Lower lobe of right lung (tissue), 2 donors: ENCODE measurements at regions not wholly inside any gene's neighbourhood (a gene's known extent, or its start where the extent isn't known, plus 50 kb on each side); places are given as distances from the start of the nearest gene placed in this dataset.

Experiments used
- ATAC-seq, 2 donors: fragments of 200-7000 bp; cut with Tn5 transposase; one replicate each; pipeline ENCODE4 v1.9.1; 2020 to 2022; ENCODE audit warnings: mild to moderate bottlenecking in 2 of 2, moderate library complexity in 2 of 2
- DNase-seq: peaks from one replicate; pipeline ENCODE4 v3.0.0-alpha.2; 2020
- H3K27ac ChIP-seq: fragments of 200-600 bp; one replicate; pipeline ENCODE4 v1.8.0; 2022
- H3K27me3 ChIP-seq: fragments of 200-600 bp; one replicate; pipeline ENCODE4 v1.8.0; 2022; ENCODE audit warnings: low read depth
- H3K36me3 ChIP-seq: fragments of 200-600 bp; one replicate; pipeline ENCODE4 v1.8.0; 2022; ENCODE audit warnings: mild to moderate bottlenecking
- H3K4me1 ChIP-seq: fragments of 200-600 bp; one replicate; pipeline ENCODE4 v1.8.0; 2022
- H3K4me3 ChIP-seq: fragments of 200-600 bp; one replicate; pipeline ENCODE4 v1.8.0; 2022; ENCODE audit warnings: mild to moderate bottlenecking
- H3K9me3 ChIP-seq: fragments of 200-600 bp; one replicate; pipeline ENCODE4 v1.8.0; 2022
- intact Hi-C: fragments of 100-400 bp; cut with DNase I; formaldehyde crosslinking; loops from one replicate; pipeline ENCODE4 v1.11.0; 2022
- TF ChIP-seq, protein P1 (sequence below): fragments of 200-600 bp; IDR thresholded peaks from one replicate; pipeline ENCODE4 v1.8.0; 2022; ENCODE audit warnings: antibody characterized with exemption, mild to moderate bottlenecking
- donor health status: DM: no; HTN: yes; CAD: no; lungs with severe emphysema.

DNA sequence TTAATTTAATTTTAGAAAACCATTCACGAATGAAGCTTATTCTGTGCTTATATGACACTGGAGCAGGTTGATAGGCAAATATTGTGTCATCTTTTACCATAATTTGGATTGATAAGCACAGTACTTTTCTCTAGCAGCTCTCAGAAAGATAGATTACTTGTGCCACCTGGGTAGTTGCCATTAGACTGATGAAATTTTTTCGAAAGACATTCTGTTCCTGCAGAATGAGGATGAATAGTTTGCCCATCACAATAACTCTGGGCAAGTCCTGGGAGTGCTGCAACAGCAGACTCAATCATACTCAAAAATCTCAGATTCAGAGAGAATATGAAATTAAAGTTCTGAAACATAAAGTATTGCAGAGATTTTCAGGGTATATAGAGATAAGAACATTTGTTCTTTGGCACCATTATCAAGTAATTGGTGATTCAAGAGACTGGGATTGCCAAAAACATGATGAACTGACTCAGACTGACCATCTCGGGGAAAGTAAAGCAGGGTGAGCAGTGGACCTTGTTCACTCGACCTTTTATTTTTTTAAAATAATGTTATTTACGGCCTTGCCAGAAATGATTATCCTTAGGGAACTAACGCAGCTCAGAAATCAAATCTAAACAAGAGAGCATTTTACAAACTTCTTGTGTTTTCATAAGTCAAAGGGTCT is 65.8 kb upstream of the PTCHD4 start:
- H3K9me3 ChIP-seq: no peaks in the 10 kb centered on the region

DNA sequence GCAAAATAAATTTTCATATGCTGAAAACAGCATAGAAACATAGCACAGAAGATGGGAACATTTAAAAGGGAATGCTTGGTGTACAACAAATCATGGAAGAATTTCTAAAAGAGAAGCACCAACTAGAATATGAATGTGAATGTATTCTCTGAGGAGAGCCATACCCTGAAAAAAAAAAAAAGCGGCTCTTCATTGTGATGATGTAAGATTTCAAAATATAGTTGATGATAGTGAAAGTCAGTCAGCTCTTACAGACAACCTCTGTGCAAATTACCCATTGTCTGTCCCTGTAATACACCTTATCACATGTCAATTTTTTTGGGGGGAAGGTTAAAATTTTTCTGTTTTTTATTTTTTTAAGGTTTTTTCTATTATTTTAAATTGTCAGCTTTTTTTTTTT is 58.6 kb upstream of the PTCHD4 start:
- DNase-seq: no peak
- Histone ChIP-seq H3K27ac (no peak overlapping the region), H3K36me3 (no peaks in the 10 kb centered on the region), H3K4me1 (no peaks in the 10 kb centered on the region), H3K9me3 (no peaks in the 10 kb centered on the region), H3K27me3 (no peaks in the 10 kb centered on the region), H3K4me3 (no peak overlapping the region)
- ATAC-seq: no peak
- TF ChIP-seq, protein P1, sequence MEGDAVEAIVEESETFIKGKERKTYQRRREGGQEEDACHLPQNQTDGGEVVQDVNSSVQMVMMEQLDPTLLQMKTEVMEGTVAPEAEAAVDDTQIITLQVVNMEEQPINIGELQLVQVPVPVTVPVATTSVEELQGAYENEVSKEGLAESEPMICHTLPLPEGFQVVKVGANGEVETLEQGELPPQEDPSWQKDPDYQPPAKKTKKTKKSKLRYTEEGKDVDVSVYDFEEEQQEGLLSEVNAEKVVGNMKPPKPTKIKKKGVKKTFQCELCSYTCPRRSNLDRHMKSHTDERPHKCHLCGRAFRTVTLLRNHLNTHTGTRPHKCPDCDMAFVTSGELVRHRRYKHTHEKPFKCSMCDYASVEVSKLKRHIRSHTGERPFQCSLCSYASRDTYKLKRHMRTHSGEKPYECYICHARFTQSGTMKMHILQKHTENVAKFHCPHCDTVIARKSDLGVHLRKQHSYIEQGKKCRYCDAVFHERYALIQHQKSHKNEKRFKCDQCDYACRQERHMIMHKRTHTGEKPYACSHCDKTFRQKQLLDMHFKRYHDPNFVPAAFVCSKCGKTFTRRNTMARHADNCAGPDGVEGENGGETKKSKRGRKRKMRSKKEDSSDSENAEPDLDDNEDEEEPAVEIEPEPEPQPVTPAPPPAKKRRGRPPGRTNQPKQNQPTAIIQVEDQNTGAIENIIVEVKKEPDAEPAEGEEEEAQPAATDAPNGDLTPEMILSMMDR: no peak
- intact Hi-C loops: no loop called here

More for the DNA sequence above, 65.8 kb upstream of the PTCHD4 start:
- H3K27ac ChIP-seq: no peak overlapping the region
- DNase-seq (no peak), ATAC-seq (no peak)
- no peak overlapping the region for H3K4me3 ChIP-seq
- TF ChIP-seq, protein P1: no peak
- H3K4me1 ChIP-seq: no peaks in the 10 kb centered on the region
- no peaks in the 10 kb centered on the region for H3K27me3 ChIP-seq
- no peaks in the 10 kb centered on the region for H3K36me3 ChIP-seq
- intact Hi-C loops: no loop called here
